ENCODE measurements at regions not wholly inside any gene's neighbourhood (a gene's known extent, or its start where the extent isn't known, plus 50 kb on each side); places are given as distances from the start of the nearest gene placed in this dataset.

- CTCF ChIA-PET: no interaction called here
- no peak for TF ChIP-seq CTCF (IDR thresholded peaks at IDR 0.05)
Observed at GRCh38 chr5:18403941-18404438, 769.7 kb downstream of the TAF11L14 start.

DNA sequence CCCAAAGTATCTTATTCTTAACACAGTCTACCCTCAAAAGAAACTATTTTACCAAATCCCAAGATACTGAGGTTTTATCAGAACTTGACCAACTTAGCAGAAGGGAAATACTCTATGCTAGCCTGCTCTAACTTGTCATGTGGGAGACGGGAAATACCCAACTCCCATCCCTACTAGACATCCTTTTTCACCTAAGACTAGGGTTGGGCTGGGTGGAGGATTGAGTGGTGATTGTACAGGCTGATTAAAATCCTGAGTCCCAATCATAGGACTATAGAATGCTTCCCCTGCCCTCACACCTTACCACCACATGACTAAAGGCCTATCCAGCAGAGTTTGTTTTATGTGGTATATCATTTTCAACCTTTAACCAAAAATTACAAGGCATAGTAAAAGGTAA is 786.5 kb downstream of the TAF11L14 start:
- no peak overlapping the region for H3K27ac Mint-ChIP-seq
- TF ChIP-seq CTCF (IDR thresholded peaks at IDR 0.05): no peak
- H3K9me3 Mint-ChIP-seq: peaks cover 4% of the 10 kb centered on the region
- DNase-seq: no peak
- H3K36me3 Mint-ChIP-seq (ENCODE audit: low read depth): no peaks in the 10 kb centered on the region
- POLR2A ChIA-PET: interaction anchor here (0.7 kb wide), 1 partner anchor 17 kb away, joined by 3 read pairs; no protein-coding TSS in a partner anchor
- CTCF ChIA-PET: no interaction called here
- H3K4me3 Mint-ChIP-seq: no peak overlapping the region
- no peaks in the 10 kb centered on the region for H3K4me1 Mint-ChIP-seq (ENCODE audit: low read depth)
- no peaks in the 10 kb centered on the region for H3K27me3 Mint-ChIP-seq
- intact Hi-C loops (cut with micrococcal nuclease): no loop called here
- ATAC-seq: no peak

More at GRCh38 chr5:18403941-18404438, 769.7 kb downstream of the TAF11L14 start:
- DNase-seq (no peak), ATAC-seq (no peak)
- Mint-ChIP-seq H3K4me1 (ENCODE audit: low read depth) (no peaks in the 10 kb centered on the region), H3K27ac (no peak overlapping the region), H3K4me3 (no peak overlapping the region), H3K36me3 (ENCODE audit: low read depth) (no peaks in the 10 kb centered on the region), H3K9me3 (no peaks in the 10 kb centered on the region), H3K27me3 (no peaks in the 10 kb centered on the region)
- intact Hi-C loops (cut with micrococcal nuclease): no loop called here
- POLR2A ChIA-PET: no interaction called here

- no peak for TF ChIP-seq CTCF (IDR thresholded peaks at IDR 0.05)
- Mint-ChIP-seq H3K4me1 (ENCODE audit: low read depth) (no peaks in the 10 kb centered on the region), H3K27ac (no peak overlapping the region), H3K36me3 (ENCODE audit: low read depth) (no peaks in the 10 kb centered on the region), H3K27me3 (no peaks in the 10 kb centered on the region), H3K4me3 (no peak overlapping the region), H3K9me3 (peaks cover 2% of the 10 kb centered on the region)
- no peak for DNase-seq
- no peak for ATAC-seq
- intact Hi-C loops (cut with micrococcal nuclease): no loop called here
- ChIA-PET POLR2A (no interaction called here), CTCF (interaction anchor here (1.1 kb wide), 1 partner anchor 33 kb away, joined by 3 read pairs; no protein-coding TSS in a partner anchor)
Observed at GRCh38 chr5:18433336-18433735, 799.1 kb downstream of the TAF11L14 start.

GRCh38 chr5:18438126-18438525 is 803.9 kb downstream of the TAF11L14 start:
- intact Hi-C loops (cut with micrococcal nuclease): no loop called here
- Mint-ChIP-seq H3K36me3 (ENCODE audit: low read depth) (no peaks in the 10 kb centered on the region), H3K4me1 (ENCODE audit: low read depth) (no peaks in the 10 kb centered on the region), H3K27me3 (no peaks in the 10 kb centered on the region), H3K9me3 (peaks cover 6% of the 10 kb centered on the region), H3K4me3 (no peak overlapping the region), H3K27ac (no peak overlapping the region)
- DNase-seq (no peak), ATAC-seq (no peak)
- no peak for TF ChIP-seq CTCF (IDR thresholded peaks at IDR 0.05)
- POLR2A ChIA-PET: interaction anchor here (0.6 kb wide), 1 partner anchor 17 kb away, joined by 3 read pairs; no protein-coding TSS in a partner anchor
- CTCF ChIA-PET: interaction anchor here (1.1 kb wide), 1 partner anchor 18 kb away, joined by 3 read pairs; no protein-coding TSS in a partner anchor

DNA sequence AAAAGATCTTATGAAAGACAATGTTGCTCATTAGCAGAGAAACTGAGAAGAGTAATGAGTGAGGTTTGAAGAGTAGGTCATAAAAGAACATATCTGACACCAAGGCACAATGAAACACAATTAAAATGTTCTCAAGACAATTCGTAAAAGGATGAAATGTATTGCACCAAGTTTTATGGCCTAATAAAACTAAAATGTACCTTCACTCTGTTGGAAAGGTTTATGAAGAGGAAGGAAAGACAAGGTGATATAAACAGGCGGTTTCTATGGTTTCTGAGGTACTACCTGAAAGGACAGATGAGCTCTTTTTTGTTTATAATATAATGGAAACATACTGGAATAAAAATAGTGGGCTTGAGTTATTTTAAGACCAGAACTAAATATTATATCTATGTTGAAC is 821.3 kb downstream of the TAF11L14 start:
- H3K27me3 Mint-ChIP-seq: no peaks in the 10 kb centered on the region
- ATAC-seq: no peak
- CTCF ChIA-PET: no interaction called here
- no peak overlapping the region for H3K4me3 Mint-ChIP-seq
- TF ChIP-seq CTCF (IDR thresholded peaks at IDR 0.05): no peak
- no peak for DNase-seq
- no peaks in the 10 kb centered on the region for H3K4me1 Mint-ChIP-seq (ENCODE audit: low read depth)
- H3K27ac Mint-ChIP-seq: no peak overlapping the region
- POLR2A ChIA-PET: no interaction called here
- intact Hi-C loops (cut with micrococcal nuclease): no loop called here
- H3K9me3 Mint-ChIP-seq: no peaks in the 10 kb centered on the region
- H3K36me3 Mint-ChIP-seq (ENCODE audit: low read depth): no peaks in the 10 kb centered on the region

All from activated CD8-positive, alpha-beta T cell treated with anti-CD3 and anti-CD28 coated beads for 36 hours (primary cell).